Mucosa of descending colon (tissue), 3 donors: ENCODE measurements at regions not wholly inside any gene's neighbourhood (a gene's known extent, or its start where the extent isn't known, plus 50 kb on each side); places are given as distances from the start of the nearest gene placed in this dataset.

Experiments used
- ATAC-seq: fragments of 200-7000 bp; cut with Tn5 transposase; one replicate; pipeline ENCODE4 v1.9.1; 2020; ENCODE audit warnings: mild to moderate bottlenecking, moderate library complexity
- DNase-seq, 3 donors: peaks; one replicate each; pipeline ENCODE4 v3.0.0-alpha.2; 2020
- H3K36me3 ChIP-seq: fragments of 200-600 bp; one replicate; pipeline ENCODE4 v1.8.0; 2021; ENCODE audit warnings: low read depth, mild to moderate bottlenecking
- H3K4me1 ChIP-seq: fragments of 200-600 bp; one replicate; pipeline ENCODE4 v1.8.0; 2021; ENCODE audit warnings: low read depth, mild to moderate bottlenecking
- H3K4me3 ChIP-seq: fragments of 200-600 bp; one replicate; pipeline ENCODE4 v1.8.0; 2021; ENCODE audit warnings: mild to moderate bottlenecking
- H3K9me3 ChIP-seq: fragments of 200-600 bp; one replicate; pipeline ENCODE4 v1.8.0; 2021; ENCODE audit warnings: mild to moderate bottlenecking
- CTCF ChIP-seq: fragments of 200-600 bp; IDR thresholded peaks from one replicate; pipeline ENCODE4 v1.8.0; 2022; ENCODE audit warnings: antibody characterized with exemption, mild to moderate bottlenecking
- intact Hi-C, 2 donors: fragments of 100-400 bp; cut with DNase I in 1 of 2; cut with micrococcal nuclease in 1 of 2; formaldehyde crosslinking; loops; one replicate each; pipeline versions ENCODE4 v1.11.0 to v1.11.1; 2022; cut with DNase I, micrococcal nuclease
- donor health status: DM: no; HTN: no; CAD: no; lungs with moderate emphysema.
- donor health status: DM: no; HTN: no; CAD: no.
- donor health status: DM: no; HTN: yes; CAD: no.

- H3K4me3 ChIP-seq: no peak overlapping the region
- no peak for TF ChIP-seq CTCF
- H3K4me1 ChIP-seq: no peaks in the 10 kb centered on the region
- intact Hi-C loops: no loop called here
- no peaks in the 10 kb centered on the region for H3K36me3 ChIP-seq
- ATAC-seq (no peak), DNase-seq (no peak)
- no peaks in the 10 kb centered on the region for H3K9me3 ChIP-seq
These were observed 131.3 kb downstream of the PMP22 start for GRCh38 chr17:15133826-15134225.

DNA sequence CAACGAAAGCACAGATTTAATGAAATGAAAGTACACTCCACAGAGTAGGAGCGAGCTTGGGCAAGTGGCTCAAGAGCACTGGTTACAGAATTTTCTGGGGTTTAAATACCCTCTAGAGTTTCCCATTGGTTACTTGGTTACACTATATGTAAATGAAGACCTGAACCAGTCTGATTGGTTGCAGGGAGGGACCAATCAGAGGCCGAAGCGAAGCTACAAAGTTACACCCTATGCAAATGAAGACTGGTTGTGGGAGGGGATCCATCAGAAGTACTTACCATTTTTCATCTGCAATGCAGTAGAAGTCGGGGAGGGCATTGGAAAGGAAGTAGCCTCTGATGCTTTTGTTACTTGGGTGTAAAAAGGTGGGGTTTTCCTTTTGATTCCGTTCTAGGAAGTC lies 132.0 kb downstream of the PMP22 start:
- no peaks in the 10 kb centered on the region for H3K4me1 ChIP-seq

GRCh38 chr17:15130426-15130825 lies 134.7 kb downstream of the PMP22 start:
- no peak overlapping the region for H3K4me3 ChIP-seq
- H3K9me3 ChIP-seq: no peaks in the 10 kb centered on the region
- intact Hi-C loops: no loop called here
- ATAC-seq (no peak), DNase-seq (no peak)
- no peaks in the 10 kb centered on the region for H3K36me3 ChIP-seq
- TF ChIP-seq CTCF: no peak
- no peaks in the 10 kb centered on the region for H3K4me1 ChIP-seq

More for the DNA sequence above, 132.0 kb downstream of the PMP22 start:
- H3K36me3 ChIP-seq: no peaks in the 10 kb centered on the region
- no peak overlapping the region for H3K4me3 ChIP-seq
- intact Hi-C loops: no loop called here
- no peaks in the 10 kb centered on the region for H3K9me3 ChIP-seq
- no peak for ATAC-seq
- TF ChIP-seq CTCF: no peak
- no peak for DNase-seq

GRCh38 chr17:15129986-15130385 lies 135.1 kb downstream of the PMP22 start:
- no peak overlapping the region for H3K4me3 ChIP-seq
- no peaks in the 10 kb centered on the region for H3K4me1 ChIP-seq
- H3K9me3 ChIP-seq: no peaks in the 10 kb centered on the region
- intact Hi-C loops: no loop called here
- ATAC-seq (no peak), DNase-seq (no peak)
- H3K36me3 ChIP-seq: no peaks in the 10 kb centered on the region
- TF ChIP-seq CTCF: no peak

DNA sequence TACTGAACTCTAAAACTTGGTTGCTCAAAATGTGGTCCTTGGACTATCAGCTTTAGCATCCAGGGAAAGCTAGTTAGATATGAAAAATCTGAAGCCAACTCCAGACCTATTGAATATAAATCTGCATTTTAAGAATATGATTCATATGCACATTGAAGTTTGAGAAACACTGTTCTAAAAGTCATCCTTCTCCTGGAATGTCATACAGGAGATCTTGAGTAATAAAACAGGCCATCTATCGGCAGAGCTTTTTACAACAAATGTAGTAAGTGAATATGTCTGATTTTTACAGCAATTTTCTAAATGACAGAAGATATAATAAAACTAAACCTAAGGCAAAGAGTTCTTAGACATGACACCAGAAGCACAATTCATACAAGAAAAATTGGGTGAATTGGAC lies 140.4 kb downstream of the PMP22 start:
- Histone ChIP-seq H3K36me3 (no peaks in the 10 kb centered on the region), H3K4me3 (no peak overlapping the region), H3K9me3 (no peaks in the 10 kb centered on the region), H3K4me1 (no peaks in the 10 kb centered on the region)
- DNase-seq (no peak), ATAC-seq (no peak)
- intact Hi-C loops: no loop called here
- TF ChIP-seq CTCF: no peak

GRCh38 chr17:15124264-15124595 lies 140.9 kb downstream of the PMP22 start:
- TF ChIP-seq CTCF: no peak

More at GRCh38 chr17:15124264-15124595, 140.9 kb downstream of the PMP22 start:
- no peaks in the 10 kb centered on the region for H3K9me3 ChIP-seq
- no peak for DNase-seq
- ATAC-seq: no peak
- no peaks in the 10 kb centered on the region for H3K4me1 ChIP-seq
- H3K36me3 ChIP-seq: no peaks in the 10 kb centered on the region
- no peak overlapping the region for H3K4me3 ChIP-seq
- intact Hi-C loops: no loop called here
